ENCODE measurements at regions not wholly inside any gene's neighbourhood (a gene's known extent, or its start where the extent isn't known, plus 50 kb on each side); places are given as distances from the start of the nearest gene placed in this dataset.

GRCh38 chr6:19434065-19434464 lies 403.1 kb upstream of the ID4 start:
- TF ChIP-seq CTCF (IDR thresholded peaks at IDR 0.05; ENCODE audit: low read depth, low read length, poor library complexity, severe bottlenecking): no peak
- no peak for TF ChIP-seq EZH2phosphoT487 (IDR thresholded peaks at IDR 0.05; ENCODE audit: borderline replicate concordance, low read length)
